GM12874 (cell line): ENCODE measurements at regions not wholly inside any gene's neighbourhood (a gene's known extent, or its start where the extent isn't known, plus 50 kb on each side); places are given as distances from the start of the nearest gene placed in this dataset.

ENCODE experiments used
- CTCF ChIP-seq: IDR thresholded peaks from 2 replicates; pipeline ENCODE4 v1.5.1; 2011; ENCODE audit warnings: low read depth, mild to moderate bottlenecking, control low read depth, low read length, moderate library complexity; ENCODE audit not compliant: insufficient read depth

- TF ChIP-seq CTCF, result no peak
These were observed 1449.0 kb downstream of the BRD1 start for GRCh38 chr22:48378673-48379072.

GRCh38 chr22:48376936-48377712 lies 1450.5 kb downstream of the BRD1 start:
- no peak for TF ChIP-seq CTCF

GRCh38 chr22:48376428-48376827 lies 1451.2 kb downstream of the BRD1 start:
- no peak for TF ChIP-seq CTCF

- TF ChIP-seq CTCF, result no peak
These were observed 1454.0 kb downstream of the BRD1 start for GRCh38 chr22:48373626-48374173.

- TF ChIP-seq CTCF, result no peak
These were observed 1455.3 kb downstream of the BRD1 start for GRCh38 chr22:48372390-48372789.

GRCh38 chr22:48371391-48371790 lies 1456.3 kb downstream of the BRD1 start:
- no peak for TF ChIP-seq CTCF

- TF ChIP-seq CTCF, result no peak
These were observed 1457.0 kb downstream of the BRD1 start for GRCh38 chr22:48370508-48371325.
